ENCODE measurements at regions not wholly inside any gene's neighbourhood (a gene's known extent, or its start where the extent isn't known, plus 50 kb on each side); places are given as distances from the start of the nearest gene placed in this dataset.

- DNase-seq (ENCODE audit: low spot score): no peak
Observed at GRCh38 chr5:175388531-175388930, 55.5 kb downstream of the DRD1 start.

DNA sequence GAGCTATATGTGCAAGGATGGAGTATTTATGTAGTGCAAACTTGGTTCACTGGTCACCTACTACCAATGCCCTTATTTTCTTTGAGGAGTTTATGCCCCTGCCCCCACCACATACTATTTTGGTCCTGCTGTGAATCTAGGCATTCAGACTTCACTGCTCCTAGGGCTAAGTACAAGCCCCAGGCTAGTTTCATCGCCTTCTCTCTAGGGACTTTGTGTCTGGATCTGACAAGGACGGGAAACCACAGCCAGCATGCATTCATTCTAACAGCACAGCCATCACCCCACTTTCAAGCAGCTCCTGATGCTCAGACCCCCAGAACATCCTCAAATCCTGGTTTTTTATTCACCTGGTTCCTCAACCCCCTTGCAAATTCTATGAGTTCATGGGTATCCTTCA, 56.8 kb downstream of the DRD1 start:
- no peak for DNase-seq (ENCODE audit: low spot score)

GRCh38 chr5:175386526-175386925, 57.5 kb downstream of the DRD1 start:
- no peak for DNase-seq (ENCODE audit: low spot score)

DNA sequence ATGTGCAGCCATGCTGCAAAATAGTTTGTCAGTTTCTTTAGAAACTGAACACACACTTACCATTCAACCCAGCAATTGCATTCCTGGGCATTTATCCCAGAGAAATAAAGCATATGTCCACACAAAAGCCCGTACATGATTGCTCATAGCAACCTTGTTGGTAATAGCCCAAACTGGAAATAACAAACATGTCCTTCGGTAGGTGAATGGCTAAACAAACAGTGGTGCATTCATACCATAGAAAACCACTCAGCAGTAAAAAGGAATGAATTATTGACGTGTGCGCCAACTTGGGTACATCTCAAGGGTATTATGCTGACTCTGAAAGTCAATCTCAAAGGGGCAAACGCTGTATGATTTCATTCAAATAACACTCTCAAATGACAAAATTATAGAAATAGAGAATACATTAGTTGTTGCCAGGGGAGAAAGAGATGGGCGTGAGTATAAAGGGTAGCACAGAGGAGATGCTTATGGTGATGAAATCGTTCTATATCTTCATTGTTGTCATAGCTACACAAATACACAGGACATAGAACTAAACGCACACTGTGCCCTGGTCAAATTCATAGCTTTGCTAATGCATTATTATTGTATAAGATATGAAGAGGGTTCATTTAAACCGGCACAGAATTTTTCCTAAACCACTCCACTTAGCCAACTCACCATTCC, 58.2 kb downstream of the DRD1 start:
- peak; percentile 8 for DNase-seq (ENCODE audit: low spot score)

GRCh38 chr5:175384724-175385552, 59.0 kb downstream of the DRD1 start:
- DNase-seq (ENCODE audit: low spot score): no peak

DNA sequence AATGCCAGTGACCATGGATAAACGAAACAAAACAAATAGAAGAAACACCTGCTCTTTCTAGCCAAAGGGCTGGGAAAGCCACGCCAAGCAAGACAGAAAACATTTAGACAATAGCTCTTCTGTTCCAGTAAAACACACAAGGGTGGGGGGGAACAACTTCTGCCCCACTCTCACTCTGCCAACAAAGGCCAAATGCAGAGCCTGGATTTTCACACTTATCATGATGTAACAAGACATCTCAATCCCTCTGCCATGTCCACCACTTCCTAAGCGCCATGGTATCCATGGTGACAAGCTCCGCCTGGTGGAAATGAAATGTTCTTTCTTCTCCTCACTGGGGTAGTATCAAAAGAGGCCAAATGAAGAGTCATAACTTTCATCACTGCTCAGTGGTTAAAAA, 60.6 kb downstream of the DRD1 start:
- no peak for DNase-seq (ENCODE audit: low spot score)

GRCh38 chr5:175382171-175382570, 61.8 kb downstream of the DRD1 start:
- DNase-seq (ENCODE audit: low spot score): no peak

DNA sequence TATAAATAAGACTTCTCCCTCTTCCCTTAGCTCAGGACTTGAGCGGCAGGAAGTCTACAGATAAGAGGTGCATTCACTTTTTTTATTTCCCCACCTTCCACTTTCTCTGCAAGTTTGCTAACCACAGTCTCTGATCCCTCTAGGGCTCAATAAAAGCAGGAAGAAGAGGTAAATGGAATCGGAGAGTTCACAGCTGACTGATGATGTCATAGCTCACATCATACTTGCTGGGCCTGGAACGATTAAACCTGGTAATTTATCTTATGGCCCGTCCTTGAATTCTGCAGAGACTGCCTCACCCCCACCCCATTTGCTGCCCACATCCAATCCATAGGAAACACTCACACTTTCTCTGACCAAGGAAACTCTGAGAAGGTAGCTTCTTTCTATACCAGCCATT, 62.9 kb downstream of the DRD1 start:
- DNase-seq (ENCODE audit: low spot score): no peak

DNA sequence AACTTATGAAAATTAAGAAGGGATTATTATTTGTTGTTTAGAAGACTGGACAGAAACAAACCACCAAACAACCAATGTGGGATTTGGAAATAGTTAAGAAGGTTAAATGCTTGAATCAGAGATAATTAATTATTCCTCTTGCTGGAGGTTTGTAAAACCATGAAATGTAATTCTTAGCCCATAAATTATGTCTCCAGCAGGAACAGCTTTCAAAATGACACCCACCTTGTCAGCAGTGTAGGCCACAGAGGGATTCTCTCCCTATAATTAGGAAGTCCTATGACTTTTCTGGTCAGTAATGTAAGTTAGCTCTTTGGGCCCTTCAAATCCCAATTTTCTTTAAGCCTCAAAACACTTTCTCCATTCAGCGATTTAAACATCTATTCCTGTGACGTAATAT, 63.3 kb downstream of the DRD1 start:
- DNase-seq (ENCODE audit: low spot score): no peak

GRCh38 chr5:175379867-175380266, 64.1 kb downstream of the DRD1 start:
- DNase-seq (ENCODE audit: low spot score): no peak

DNA sequence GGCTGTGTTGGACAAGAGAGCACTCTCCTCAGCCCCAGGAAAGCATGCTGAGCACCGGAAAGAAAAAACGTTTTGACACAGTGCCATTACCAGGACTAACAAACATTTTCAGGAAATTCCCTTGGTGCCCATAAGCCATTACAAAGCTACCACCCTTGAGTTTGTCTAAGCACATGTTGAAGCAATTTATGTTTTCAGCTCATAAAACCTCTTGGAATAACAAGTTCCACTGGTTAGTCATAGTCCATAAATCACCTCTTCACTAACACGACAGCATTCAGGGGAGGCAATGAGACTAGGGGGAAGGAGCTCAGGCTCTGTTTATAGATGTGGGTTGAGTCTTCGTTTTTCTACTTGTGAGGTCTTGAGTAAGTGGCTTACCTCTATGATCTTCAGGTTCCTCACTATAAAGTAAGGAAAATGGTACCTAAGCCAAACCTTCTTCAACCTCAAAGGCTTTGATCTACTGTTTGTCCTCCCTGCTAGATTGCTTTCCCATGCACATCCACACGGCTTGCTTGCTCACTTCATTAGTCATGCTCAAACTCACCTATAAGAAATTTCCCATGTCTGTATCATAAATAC, 65.4 kb downstream of the DRD1 start:
- DNase-seq (ENCODE audit: low spot score): peak; percentile 61

- no peak for DNase-seq (ENCODE audit: low spot score)
Observed at GRCh38 chr5:175377816-175378215, 66.2 kb downstream of the DRD1 start.

DNA sequence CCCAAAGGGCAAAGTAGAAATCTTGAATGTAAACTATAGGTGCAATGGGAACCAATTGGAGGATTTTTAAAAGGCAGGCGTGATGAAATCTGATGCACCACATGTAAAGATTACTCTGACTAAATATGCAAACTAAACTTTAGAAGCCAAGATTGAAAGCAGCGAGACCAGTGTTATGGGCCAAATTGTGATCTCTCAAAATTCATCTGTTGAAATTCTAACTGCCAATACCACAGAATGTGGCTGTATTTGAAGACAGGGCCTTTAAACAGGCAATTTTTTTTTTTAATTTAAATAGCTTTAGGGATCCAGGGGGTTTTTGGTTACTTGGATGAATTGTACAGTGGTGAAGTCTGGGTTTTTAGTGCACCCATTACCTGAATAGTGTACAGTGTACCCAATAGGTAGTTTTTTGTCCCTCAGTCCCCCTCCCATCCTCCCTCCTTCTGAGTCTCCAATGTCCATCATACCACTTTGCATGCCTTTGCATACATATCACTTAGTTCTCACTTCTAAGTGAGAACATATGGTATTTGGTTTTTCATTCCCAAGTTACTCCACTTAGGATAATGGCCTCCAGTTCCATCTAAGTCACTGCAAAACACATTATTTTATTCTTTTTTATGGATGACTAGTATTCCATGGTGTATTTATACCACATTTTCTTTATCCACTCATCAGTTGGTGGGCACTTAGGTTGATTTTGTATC, 69.7 kb downstream of the DRD1 start:
- no peak for DNase-seq (ENCODE audit: low spot score)

GRCh38 chr5:175365866-175366265, 78.1 kb downstream of the DRD1 start:
- no peak for DNase-seq (ENCODE audit: low spot score)

DNA sequence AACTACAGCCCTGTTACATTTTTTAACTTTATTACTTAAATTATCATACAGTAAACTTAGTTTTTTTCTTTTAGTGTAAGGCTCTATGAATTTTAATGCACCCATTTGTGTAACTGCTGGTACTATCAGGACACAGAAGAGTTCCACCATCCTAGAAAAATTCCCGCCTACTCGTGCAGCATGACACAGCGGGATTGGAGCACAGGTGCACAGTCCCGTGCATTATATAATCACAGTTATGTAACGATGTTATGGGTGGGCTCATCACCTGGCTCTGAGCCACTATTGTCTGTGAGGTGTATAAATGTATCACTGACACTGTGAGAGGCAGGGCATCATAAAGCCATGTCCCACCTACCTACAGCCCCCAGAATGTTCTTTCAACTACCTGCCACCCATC, 80.7 kb downstream of the DRD1 start:
- DNase-seq (ENCODE audit: low spot score): no peak

- no peak for DNase-seq (ENCODE audit: low spot score)
Observed at GRCh38 chr5:175357995-175358394, 86.0 kb downstream of the DRD1 start.

GRCh38 chr5:175356428-175356827, 87.6 kb downstream of the DRD1 start:
- no peak for DNase-seq (ENCODE audit: low spot score)

DNA sequence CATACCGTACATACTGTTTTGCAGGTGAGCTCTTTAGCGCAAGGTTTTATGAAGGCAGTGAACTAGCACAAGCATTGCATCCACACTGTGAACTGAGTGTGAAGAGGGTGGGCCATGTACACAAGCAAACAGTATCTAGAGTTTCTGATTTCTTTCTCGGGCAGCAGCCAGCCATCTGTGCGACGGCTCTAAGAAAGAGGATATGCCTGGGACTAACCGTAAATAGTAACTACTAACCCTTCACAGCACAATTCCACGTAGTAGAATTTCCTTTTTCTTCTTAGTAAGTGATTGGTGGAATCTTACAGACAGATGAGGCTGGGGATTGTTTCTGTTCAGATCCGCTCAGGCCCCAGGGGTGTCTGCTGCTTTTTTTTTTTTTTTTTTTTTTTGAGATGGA, 89.0 kb downstream of the DRD1 start:
- peak; percentile 71 for DNase-seq (ENCODE audit: low spot score)

DNA sequence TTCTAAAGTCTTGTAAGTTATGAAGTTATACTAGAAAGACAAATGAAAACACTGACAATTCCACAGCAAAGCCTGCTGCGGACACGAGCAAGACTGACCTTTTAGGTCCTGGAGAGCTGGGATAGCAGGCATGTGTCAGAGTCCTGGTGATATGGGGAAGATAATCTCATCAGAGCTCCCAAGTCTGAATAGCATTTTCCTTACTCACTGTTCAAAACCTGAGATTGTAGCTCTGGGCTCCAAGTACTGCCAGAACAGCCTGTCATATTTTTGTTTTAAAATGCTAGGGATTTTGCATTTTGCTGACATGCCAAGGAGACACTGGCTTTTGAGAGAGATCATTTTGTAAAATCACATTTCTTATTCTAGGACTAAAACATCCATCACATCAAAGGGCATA, 90.1 kb downstream of the DRD1 start:
- DNase-seq (ENCODE audit: low spot score): peak; percentile 78

DNA sequence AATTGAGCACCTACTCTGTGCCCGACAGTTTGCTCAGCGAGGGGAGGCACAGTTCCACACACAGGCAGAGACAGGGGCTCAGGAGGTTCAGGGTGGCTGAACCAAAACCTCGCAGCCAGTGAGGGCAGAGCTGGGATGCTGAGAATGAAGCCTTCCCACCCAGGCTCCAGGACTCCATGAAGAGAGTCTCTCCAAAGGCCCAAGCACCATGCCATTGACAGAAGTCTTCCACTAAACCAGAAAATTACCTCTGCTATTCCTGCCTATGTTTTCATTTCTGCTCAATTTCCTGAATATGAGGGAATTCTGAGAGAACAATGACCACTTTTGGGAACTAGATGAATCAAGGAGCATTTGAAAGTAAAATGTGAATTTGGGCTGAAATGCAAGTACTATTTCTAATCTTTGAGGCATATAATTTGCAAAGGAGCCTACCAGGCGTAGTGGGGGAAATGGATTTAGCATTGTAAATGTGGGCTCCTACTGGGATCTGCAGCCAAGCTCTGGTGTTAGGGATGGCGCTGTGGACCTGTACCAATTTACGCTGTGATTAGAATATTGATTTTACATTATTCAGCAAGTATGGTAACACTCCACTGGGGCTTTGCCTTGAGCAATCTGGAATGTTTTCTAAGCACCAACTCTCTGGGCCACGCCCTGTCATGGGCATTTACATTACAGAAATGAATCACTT, 91.9 kb downstream of the DRD1 start:
- DNase-seq (ENCODE audit: low spot score): no peak

DNA sequence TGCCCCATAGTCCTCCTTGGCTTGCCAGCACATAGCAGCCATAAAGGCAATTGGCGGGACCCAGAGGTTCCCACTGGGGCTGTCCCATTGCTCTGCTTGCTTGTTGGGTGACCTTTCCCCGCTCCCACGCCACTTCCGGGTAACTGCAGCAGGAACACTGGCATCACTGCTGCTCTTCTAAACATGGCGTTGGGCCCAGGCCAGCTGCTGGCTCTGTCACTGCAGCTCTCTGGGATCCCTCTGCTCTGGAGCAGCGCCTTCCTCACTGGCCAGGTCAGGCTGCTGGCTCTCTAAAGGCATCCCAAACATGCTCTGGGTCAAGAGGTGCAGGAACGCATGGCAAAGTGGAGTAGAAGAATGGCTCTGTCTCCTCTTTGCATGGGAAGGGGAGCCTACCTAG, 92.9 kb downstream of the DRD1 start:
- no peak for DNase-seq (ENCODE audit: low spot score)

DNA sequence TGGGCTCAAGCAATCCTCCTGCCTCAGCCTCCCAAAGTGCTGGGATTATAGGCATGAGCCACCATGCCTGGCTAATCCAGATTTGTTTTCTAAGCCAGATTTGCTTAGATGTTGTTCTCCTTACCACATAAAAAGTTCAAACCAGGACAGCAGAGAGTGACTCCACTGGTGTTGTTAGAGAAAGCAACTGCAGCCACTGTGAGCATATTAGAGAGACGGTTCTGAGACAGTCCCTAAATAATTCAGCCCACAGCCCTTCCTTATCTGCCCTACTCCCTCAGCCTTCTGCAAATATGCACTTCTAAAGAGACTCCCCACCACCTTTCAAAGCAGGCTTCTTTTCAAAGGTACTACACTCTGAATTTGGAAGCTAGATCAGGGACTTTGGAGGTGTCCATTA, 96.1 kb downstream of the DRD1 start:
- DNase-seq (ENCODE audit: low spot score): no peak

All from umbilical cord (tissue), 1 donor.